GM06990 (cell line): ENCODE measurements at regions not wholly inside any gene's neighbourhood (a gene's known extent, or its start where the extent isn't known, plus 50 kb on each side); places are given as distances from the start of the nearest gene placed in this dataset.

Experiments
- DNase-seq: peaks from one replicate; pipeline ENCODE4 v3.0.0-alpha.2; 2011; ENCODE audit not compliant: insufficient read length; ENCODE audit errors: extremely low read depth
- H3K27me3 ChIP-seq: replicated peaks from 2 replicates; pipeline ENCODE4 v1.6.0; 2011; ENCODE audit warnings: low read length; ENCODE audit not compliant: control insufficient read depth, insufficient read depth
- H3K36me3 ChIP-seq: 2 replicates; pipeline ENCODE4 v1.5.1; 2011; ENCODE audit warnings: low read length; ENCODE audit not compliant: control insufficient read depth, insufficient read depth
- H3K4me3 ChIP-seq: replicated peaks from 2 replicates; pipeline ENCODE4 v1.5.1; 2011; ENCODE audit warnings: low read depth, mild to moderate bottlenecking, control low read depth, low read length
- CTCF ChIP-seq: IDR thresholded peaks from 2 replicates; pipeline ENCODE4 v1.5.1; 2011; ENCODE audit warnings: low read length, control low read depth, mild to moderate bottlenecking, inconsistent platforms; ENCODE audit not compliant: insufficient read depth, poor library complexity, severe bottlenecking

- no peak for TF ChIP-seq CTCF
- no peak overlapping the region for H3K4me3 ChIP-seq
- H3K27me3 ChIP-seq = no peaks in the 10 kb centered on the region
- no peaks in the 10 kb centered on the region for H3K36me3 ChIP-seq
- DNase-seq = no peak
Observed at GRCh38 chr1:87457408-87457807, 128.7 kb downstream of the LMO4 start.

- no peak for TF ChIP-seq CTCF
- DNase-seq = no peak
- no peak overlapping the region for H3K4me3 ChIP-seq
- no peaks in the 10 kb centered on the region for H3K27me3 ChIP-seq
- no peaks in the 10 kb centered on the region for H3K36me3 ChIP-seq
Observed at GRCh38 chr1:87462894-87463293, 134.2 kb downstream of the LMO4 start.

- DNase-seq = peak; percentile 43
- Histone ChIP-seq H3K27me3 (no peaks in the 10 kb centered on the region), H3K4me3 (no peak overlapping the region), H3K36me3 (no peaks in the 10 kb centered on the region)
- TF ChIP-seq CTCF = no peak
Observed at GRCh38 chr1:87464022-87464490, 135.4 kb downstream of the LMO4 start.

- no peaks in the 10 kb centered on the region for H3K36me3 ChIP-seq
- no peaks in the 10 kb centered on the region for H3K27me3 ChIP-seq
- H3K4me3 ChIP-seq = no peak overlapping the region
- DNase-seq = no peak
- no peak for TF ChIP-seq CTCF
Observed at GRCh38 chr1:87466621-87467020, 137.9 kb downstream of the LMO4 start.

- TF ChIP-seq CTCF = no peak
- Histone ChIP-seq H3K36me3 (no peaks in the 10 kb centered on the region), H3K27me3 (no peaks in the 10 kb centered on the region), H3K4me3 (no peak overlapping the region)
- no peak for DNase-seq
Observed at GRCh38 chr1:87472716-87473115, 144.0 kb downstream of the LMO4 start.

GRCh38 chr1:87473203-87473661 lies 144.6 kb downstream of the LMO4 start:
- TF ChIP-seq CTCF = no peak
- Histone ChIP-seq H3K27me3 (no peaks in the 10 kb centered on the region), H3K36me3 (no peaks in the 10 kb centered on the region), H3K4me3 (no peak overlapping the region)
- no peak for DNase-seq
